Activated T-helper 17 cell treated with anti-CD3 and anti-CD28 coated beads, Interleukin-2, amount 50 U/mL, for 72 hours (primary cell): ENCODE measurements at regions not wholly inside any gene's neighbourhood (a gene's known extent, or its start where the extent isn't known, plus 50 kb on each side); places are given as distances from the start of the nearest gene placed in this dataset.

Source experiments
- ATAC-seq: fragments of 150-1000 bp; cut with Tn5 transposase; replicated peaks from 2 replicates; pipeline ENCODE4 v1.10.0; 2021; ENCODE audit warnings: mild to moderate bottlenecking, moderate library complexity
- H3K27ac Mint-ChIP-seq: one replicate; pipeline ENCODE4 v1.8.0; 2022; ENCODE audit warnings: mixed read lengths
- H3K27me3 Mint-ChIP-seq: one replicate; pipeline ENCODE4 v1.8.0; 2022; ENCODE audit warnings: mixed read lengths
- H3K36me3 Mint-ChIP-seq: one replicate; pipeline ENCODE4 v1.8.0; 2022; ENCODE audit warnings: low read depth, mild to moderate bottlenecking, mixed read lengths
- H3K4me1 Mint-ChIP-seq: one replicate; pipeline ENCODE4 v1.8.0; 2022; ENCODE audit warnings: mixed read lengths
- H3K4me3 Mint-ChIP-seq: one replicate; pipeline ENCODE4 v1.8.0; 2022; ENCODE audit warnings: mild to moderate bottlenecking, mixed read lengths
- H3K9me3 Mint-ChIP-seq: one replicate; pipeline ENCODE4 v1.8.0; 2022; ENCODE audit warnings: mixed read lengths

GRCh38 chr1:81330111-81330510 lies 470.6 kb upstream of the ADGRL2 start:
- Mint-ChIP-seq H3K27ac (no peak overlapping the region), H3K9me3 (no peaks in the 10 kb centered on the region), H3K27me3 (no peaks in the 10 kb centered on the region), H3K4me1 (no peaks in the 10 kb centered on the region), H3K36me3 (no peaks in the 10 kb centered on the region), H3K4me3 (no peak overlapping the region)
- no peak for ATAC-seq

- Mint-ChIP-seq H3K27me3 (no peaks in the 10 kb centered on the region), H3K4me1 (no peaks in the 10 kb centered on the region), H3K9me3 (no peaks in the 10 kb centered on the region), H3K4me3 (no peak overlapping the region), H3K36me3 (no peaks in the 10 kb centered on the region), H3K27ac (no peak overlapping the region)
- ATAC-seq: no peak
Observed at GRCh38 chr1:81329041-81329440, 471.7 kb upstream of the ADGRL2 start.

GRCh38 chr1:81327743-81328142 lies 473.0 kb upstream of the ADGRL2 start:
- no peaks in the 10 kb centered on the region for H3K27me3 Mint-ChIP-seq
- H3K27ac Mint-ChIP-seq: no peak overlapping the region
- peaks cover 5% of the 10 kb centered on the region for H3K9me3 Mint-ChIP-seq
- H3K4me1 Mint-ChIP-seq: no peaks in the 10 kb centered on the region
- ATAC-seq: no peak
- no peak overlapping the region for H3K4me3 Mint-ChIP-seq
- no peaks in the 10 kb centered on the region for H3K36me3 Mint-ChIP-seq

- Mint-ChIP-seq H3K4me1 (no peaks in the 10 kb centered on the region), H3K4me3 (no peak overlapping the region), H3K27me3 (no peaks in the 10 kb centered on the region), H3K36me3 (no peaks in the 10 kb centered on the region), H3K9me3 (peaks cover 5% of the 10 kb centered on the region), H3K27ac (no peak overlapping the region)
- ATAC-seq: no peak
Observed at GRCh38 chr1:81327103-81327710, 473.5 kb upstream of the ADGRL2 start.

GRCh38 chr1:81326212-81326611 lies 474.5 kb upstream of the ADGRL2 start:
- H3K4me1 Mint-ChIP-seq: no peaks in the 10 kb centered on the region
- no peaks in the 10 kb centered on the region for H3K36me3 Mint-ChIP-seq
- H3K9me3 Mint-ChIP-seq: peaks cover 5% of the 10 kb centered on the region
- no peak overlapping the region for H3K27ac Mint-ChIP-seq
- ATAC-seq: no peak
- H3K4me3 Mint-ChIP-seq: no peak overlapping the region
- H3K27me3 Mint-ChIP-seq: no peaks in the 10 kb centered on the region

- Mint-ChIP-seq H3K36me3 (no peaks in the 10 kb centered on the region), H3K9me3 (peaks cover 5% of the 10 kb centered on the region), H3K4me1 (no peaks in the 10 kb centered on the region), H3K4me3 (no peak overlapping the region), H3K27ac (no peak overlapping the region), H3K27me3 (no peaks in the 10 kb centered on the region)
- ATAC-seq: no peak
Observed at GRCh38 chr1:81325397-81325796, 475.3 kb upstream of the ADGRL2 start.

- H3K27ac Mint-ChIP-seq: no peak overlapping the region
- no peak overlapping the region for H3K4me3 Mint-ChIP-seq
- no peak for ATAC-seq
- H3K4me1 Mint-ChIP-seq: no peaks in the 10 kb centered on the region
- no peaks in the 10 kb centered on the region for H3K27me3 Mint-ChIP-seq
- no peaks in the 10 kb centered on the region for H3K36me3 Mint-ChIP-seq
- peaks cover 5% of the 10 kb centered on the region for H3K9me3 Mint-ChIP-seq
Observed at GRCh38 chr1:81323862-81324261, 476.9 kb upstream of the ADGRL2 start.

GRCh38 chr1:81317191-81317590 lies 483.5 kb upstream of the ADGRL2 start:
- H3K27me3 Mint-ChIP-seq: no peaks in the 10 kb centered on the region
- no peaks in the 10 kb centered on the region for H3K36me3 Mint-ChIP-seq
- no peak for ATAC-seq
- no peak overlapping the region for H3K4me3 Mint-ChIP-seq
- H3K27ac Mint-ChIP-seq: no peak overlapping the region
- no peaks in the 10 kb centered on the region for H3K4me1 Mint-ChIP-seq
- H3K9me3 Mint-ChIP-seq: no peaks in the 10 kb centered on the region

GRCh38 chr1:81314513-81315233 lies 486.1 kb upstream of the ADGRL2 start:
- Mint-ChIP-seq H3K27ac (no peak overlapping the region), H3K36me3 (no peaks in the 10 kb centered on the region), H3K4me3 (no peak overlapping the region), H3K27me3 (no peaks in the 10 kb centered on the region), H3K9me3 (no peaks in the 10 kb centered on the region), H3K4me1 (no peaks in the 10 kb centered on the region)
- ATAC-seq: no peak

- Mint-ChIP-seq H3K27ac (no peak overlapping the region), H3K4me3 (no peak overlapping the region), H3K36me3 (no peaks in the 10 kb centered on the region), H3K4me1 (no peaks in the 10 kb centered on the region), H3K27me3 (no peaks in the 10 kb centered on the region), H3K9me3 (no peaks in the 10 kb centered on the region)
- no peak for ATAC-seq
Observed at GRCh38 chr1:81313289-81313688, 487.4 kb upstream of the ADGRL2 start.

- no peaks in the 10 kb centered on the region for H3K36me3 Mint-ChIP-seq
- no peak overlapping the region for H3K27ac Mint-ChIP-seq
- no peaks in the 10 kb centered on the region for H3K9me3 Mint-ChIP-seq
- H3K27me3 Mint-ChIP-seq: no peaks in the 10 kb centered on the region
- ATAC-seq: no peak
- H3K4me3 Mint-ChIP-seq: no peak overlapping the region
- no peaks in the 10 kb centered on the region for H3K4me1 Mint-ChIP-seq
Observed at GRCh38 chr1:81312272-81312754, 488.4 kb upstream of the ADGRL2 start.

- Mint-ChIP-seq H3K9me3 (no peaks in the 10 kb centered on the region), H3K4me3 (no peak overlapping the region), H3K27ac (no peak overlapping the region), H3K27me3 (no peaks in the 10 kb centered on the region), H3K36me3 (no peaks in the 10 kb centered on the region), H3K4me1 (no peaks in the 10 kb centered on the region)
- no peak for ATAC-seq
Observed at GRCh38 chr1:81310250-81310649, 490.5 kb upstream of the ADGRL2 start.

- Mint-ChIP-seq H3K27me3 (no peaks in the 10 kb centered on the region), H3K36me3 (no peaks in the 10 kb centered on the region), H3K4me3 (no peak overlapping the region), H3K4me1 (no peaks in the 10 kb centered on the region), H3K27ac (no peak overlapping the region), H3K9me3 (peaks cover 5% of the 10 kb centered on the region)
- ATAC-seq: no peak
Observed at GRCh38 chr1:81308191-81308590, 492.5 kb upstream of the ADGRL2 start.

GRCh38 chr1:81307786-81308185 lies 492.9 kb upstream of the ADGRL2 start:
- peaks cover 9% of the 10 kb centered on the region for H3K9me3 Mint-ChIP-seq
- H3K36me3 Mint-ChIP-seq: no peaks in the 10 kb centered on the region
- H3K27ac Mint-ChIP-seq: no peak overlapping the region
- H3K27me3 Mint-ChIP-seq: peaks cover 3% of the 10 kb centered on the region
- ATAC-seq: no peak
- H3K4me1 Mint-ChIP-seq: no peaks in the 10 kb centered on the region
- H3K4me3 Mint-ChIP-seq: no peak overlapping the region

GRCh38 chr1:81305997-81306452 lies 494.7 kb upstream of the ADGRL2 start:
- Mint-ChIP-seq H3K4me3 (no peak overlapping the region), H3K4me1 (no peaks in the 10 kb centered on the region), H3K9me3 (peaks cover 9% of the 10 kb centered on the region), H3K36me3 (no peaks in the 10 kb centered on the region), H3K27me3 (peaks cover 3% of the 10 kb centered on the region), H3K27ac (no peak overlapping the region)
- no peak for ATAC-seq
